Raji (cell line): ENCODE measurements at regions not wholly inside any gene's neighbourhood (a gene's known extent, or its start where the extent isn't known, plus 50 kb on each side); places are given as distances from the start of the nearest gene placed in this dataset.

Experiments
- POLR2A ChIP-seq: IDR thresholded peaks from 2 replicates; pipeline ENCODE4 v1.6.1; 2011; ENCODE audit warnings: low read depth, low read length, control low read depth; ENCODE audit not compliant: insufficient read depth

- TF ChIP-seq POLR2A: no peak
Observed at GRCh38 chr9:105004466-105005090, 76.6 kb upstream of the ABCA1 start.

- no peak for TF ChIP-seq POLR2A
Observed at GRCh38 chr9:105005186-105005585, 77.2 kb upstream of the ABCA1 start.

GRCh38 chr9:105006514-105006913 lies 78.6 kb upstream of the ABCA1 start:
- no peak for TF ChIP-seq POLR2A

GRCh38 chr9:105007143-105007542 lies 79.2 kb upstream of the ABCA1 start:
- no peak for TF ChIP-seq POLR2A

DNA sequence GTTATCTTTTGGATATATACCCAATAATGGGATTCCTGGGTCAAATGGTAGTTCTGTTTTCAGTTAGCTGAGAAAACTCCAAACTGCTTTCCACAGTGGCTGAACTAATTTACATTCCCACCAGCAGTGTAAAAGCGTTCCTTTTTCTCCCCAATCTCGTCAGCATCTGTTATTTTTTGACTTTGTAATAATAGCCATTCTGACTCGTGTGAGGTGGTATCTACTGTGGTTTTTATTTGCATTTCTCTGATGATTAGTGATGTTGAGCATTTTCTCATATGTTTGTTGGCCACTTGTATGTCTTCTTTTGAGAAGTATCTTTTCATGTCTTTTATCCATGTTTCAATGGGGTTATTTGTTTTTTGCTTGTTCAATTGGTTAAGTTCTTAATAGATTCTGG lies 82.1 kb upstream of the ABCA1 start:
- TF ChIP-seq POLR2A: peak; percentile 15; the same call in 1 of the 2 replicates

DNA sequence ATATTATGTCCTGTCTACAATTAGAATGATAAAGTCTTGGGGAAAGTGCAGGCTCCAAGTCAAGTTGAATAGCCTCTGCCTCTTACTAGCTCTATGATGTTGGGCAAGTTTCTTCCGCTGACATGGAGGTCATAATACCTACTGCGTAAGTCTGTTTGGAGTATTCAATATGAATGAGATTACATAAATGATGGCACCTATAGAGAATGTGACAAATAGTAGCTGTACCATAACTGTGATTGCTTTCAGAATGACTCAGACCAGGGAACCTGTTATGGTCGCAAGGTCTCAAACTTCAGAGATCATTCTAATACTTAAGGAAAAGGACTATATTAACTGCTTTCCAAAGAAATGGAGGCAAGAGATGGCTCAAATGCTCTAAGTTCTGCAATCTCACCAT lies 94.0 kb upstream of the ABCA1 start:
- no peak for TF ChIP-seq POLR2A

DNA sequence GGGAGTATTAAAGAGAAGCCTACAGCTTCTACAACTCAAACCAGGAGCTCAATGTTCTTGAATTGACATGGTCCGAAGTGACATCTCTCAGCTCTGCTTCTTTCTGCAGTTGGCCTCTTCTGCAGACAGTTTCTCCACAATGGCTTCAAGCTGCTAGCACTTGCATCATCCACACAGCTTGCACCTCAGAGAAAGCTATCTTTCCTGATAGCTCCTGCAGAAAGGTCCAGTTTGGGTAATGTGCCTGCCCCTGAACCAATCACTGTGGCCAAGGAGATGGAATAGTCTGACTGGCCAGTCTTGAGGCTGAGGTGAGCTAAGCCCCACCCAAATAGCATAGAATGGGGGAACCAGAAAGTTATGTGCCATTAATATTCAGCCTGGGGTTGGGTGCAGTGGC lies 95.8 kb upstream of the ABCA1 start:
- TF ChIP-seq POLR2A: no peak

DNA sequence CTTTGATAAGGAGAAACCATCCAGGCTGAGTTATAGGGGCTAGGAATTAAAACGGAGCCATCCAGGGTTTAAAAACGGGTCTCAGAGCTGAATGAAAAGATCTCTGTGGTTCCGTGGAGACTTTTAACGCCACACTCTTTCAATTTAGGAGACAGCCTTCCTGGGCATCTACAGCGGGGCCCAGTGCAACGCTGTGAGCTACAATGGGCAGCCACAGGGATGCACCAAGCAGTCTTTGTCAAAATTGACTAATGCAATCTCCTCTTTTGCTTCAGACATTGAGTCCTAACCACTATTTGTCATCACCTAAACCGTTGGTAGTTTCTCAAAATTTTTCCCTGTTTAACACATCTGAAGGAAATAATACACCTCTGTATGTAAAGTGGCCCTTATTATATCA lies 96.6 kb upstream of the ABCA1 start:
- TF ChIP-seq POLR2A: no peak

GRCh38 chr9:105026451-105026850 lies 98.5 kb upstream of the ABCA1 start:
- TF ChIP-seq POLR2A: no peak

DNA sequence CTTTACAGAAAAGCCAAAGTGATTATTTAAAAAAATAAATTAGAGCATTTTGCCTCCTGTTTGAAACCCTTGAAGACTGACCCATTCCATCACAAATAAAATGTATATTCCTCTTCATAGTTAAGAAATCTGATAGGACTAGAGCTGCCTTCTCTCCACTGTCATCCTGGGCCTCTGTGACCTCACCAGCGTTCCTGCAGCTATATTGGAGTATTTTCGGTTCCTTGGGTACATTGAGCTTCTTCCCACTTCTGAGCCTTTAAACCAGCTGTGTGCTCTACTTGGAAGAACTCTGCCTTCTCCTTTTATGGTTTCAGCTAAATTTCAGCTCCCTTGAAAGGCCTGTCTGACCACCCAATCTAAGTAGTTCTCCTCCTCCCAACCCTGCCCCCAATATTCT lies 99.1 kb upstream of the ABCA1 start:
- no peak for TF ChIP-seq POLR2A

- no peak for TF ChIP-seq POLR2A
Observed at GRCh38 chr9:105030285-105030684, 102.3 kb upstream of the ABCA1 start.

DNA sequence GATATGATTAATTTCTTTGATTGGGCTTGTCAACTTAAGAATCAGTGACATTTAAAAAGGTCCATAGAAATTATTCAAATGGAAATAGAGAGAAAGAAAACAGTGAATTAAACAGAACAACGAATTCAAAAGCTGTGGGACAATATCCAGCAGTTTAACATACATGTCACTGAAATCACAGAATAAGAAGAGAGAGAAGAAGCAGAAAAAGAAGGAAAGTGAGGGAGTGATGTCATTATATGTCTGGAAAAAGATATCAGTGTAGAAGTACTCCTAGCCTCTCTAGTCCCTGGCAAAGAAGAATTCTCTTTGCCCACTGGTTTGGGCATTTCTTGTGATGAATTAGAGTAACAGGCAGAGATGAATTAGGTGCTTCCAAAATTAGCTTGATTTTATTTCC lies 109.2 kb upstream of the ABCA1 start:
- TF ChIP-seq POLR2A: no peak

GRCh38 chr9:105038051-105038450 lies 110.1 kb upstream of the ABCA1 start:
- no peak for TF ChIP-seq POLR2A

GRCh38 chr9:105039175-105039799 lies 111.3 kb upstream of the ABCA1 start:
- TF ChIP-seq POLR2A: no peak

DNA sequence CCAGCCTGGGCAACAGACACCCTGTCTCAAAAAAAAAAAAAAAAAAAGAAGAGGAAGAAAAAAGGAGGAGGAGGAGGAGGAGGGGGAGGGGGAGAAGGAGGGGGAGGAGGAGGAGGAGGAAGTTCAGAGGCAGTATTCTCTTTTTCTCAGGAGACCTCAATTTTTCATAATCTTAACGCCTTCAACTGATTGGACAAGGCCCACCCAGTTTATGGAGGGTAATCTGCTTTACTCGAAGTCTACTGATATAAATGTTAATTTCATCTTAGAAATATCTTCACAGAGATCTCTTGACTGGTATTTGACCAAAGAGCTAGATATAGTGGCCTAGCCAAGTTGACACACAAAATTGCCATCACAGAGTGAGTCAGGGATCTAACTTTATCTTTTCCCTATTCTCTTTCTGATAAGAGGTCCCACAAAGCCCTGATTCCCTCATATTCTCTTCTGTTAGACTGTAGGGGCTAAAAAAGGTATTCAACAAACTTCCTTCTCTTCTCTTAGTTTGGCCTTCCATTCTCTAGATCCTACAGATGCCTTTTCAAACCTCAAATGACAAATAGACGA lies 115.5 kb upstream of the ABCA1 start:
- TF ChIP-seq POLR2A: no peak

DNA sequence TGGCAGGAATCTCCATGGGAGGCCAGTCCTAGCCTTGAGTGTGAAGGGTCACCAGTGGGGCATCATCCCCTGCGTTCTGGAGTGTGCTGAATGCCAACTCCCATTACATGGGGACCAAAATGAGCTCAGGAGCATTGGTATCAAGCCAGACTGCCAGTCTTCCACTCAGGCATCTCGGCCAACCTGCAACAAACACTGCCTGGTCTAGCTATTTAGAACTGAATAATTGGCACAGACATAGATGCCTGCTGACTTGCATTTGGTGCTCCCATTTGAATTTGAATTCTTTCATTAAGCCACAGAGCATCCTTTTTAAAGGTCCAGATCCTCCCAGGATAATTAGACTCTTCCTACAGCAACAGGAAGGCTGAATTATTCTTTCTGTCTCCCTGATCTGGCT lies 116.6 kb upstream of the ABCA1 start:
- no peak for TF ChIP-seq POLR2A

- no peak for TF ChIP-seq POLR2A
Observed at GRCh38 chr9:105046907-105047741, 119.2 kb upstream of the ABCA1 start.

- TF ChIP-seq POLR2A: no peak
Observed at GRCh38 chr9:105047742-105048041, 119.7 kb upstream of the ABCA1 start.
